HG03025 (cell line): ENCODE measurements at regions not wholly inside any gene's neighbourhood (a gene's known extent, or its start where the extent isn't known, plus 50 kb on each side); places are given as distances from the start of the nearest gene placed in this dataset.

ENCODE experiments used
- ATAC-seq: cut with Tn5 transposase; IDR thresholded peaks from one replicate; pipeline ENCODE4 v1.9.1; 2021; ENCODE audit warnings: mild to moderate bottlenecking, moderate library complexity; ENCODE audit not compliant: unreplicated experiment, low FRiP score

DNA sequence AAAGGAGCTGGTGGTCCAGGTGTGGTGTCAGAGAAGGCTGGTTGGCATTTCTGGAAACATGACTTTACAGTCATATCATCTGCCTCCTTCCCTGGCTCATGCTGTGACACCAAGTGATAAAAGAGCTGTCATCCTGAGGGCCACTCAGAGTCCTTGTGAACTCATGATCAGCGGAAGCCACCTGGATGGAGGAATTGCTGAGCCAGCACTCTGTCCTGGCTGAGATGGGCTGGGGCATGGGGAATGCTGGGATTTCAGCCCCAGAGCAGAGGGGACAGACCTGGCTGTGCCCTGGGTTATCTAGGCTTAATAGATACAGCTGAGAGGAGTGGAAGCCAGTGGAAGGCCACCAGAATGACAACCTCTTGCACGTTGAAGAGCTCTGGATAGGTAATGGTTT, 214.3 kb downstream of the DHX35 start:
- ATAC-seq, result no peak

DNA sequence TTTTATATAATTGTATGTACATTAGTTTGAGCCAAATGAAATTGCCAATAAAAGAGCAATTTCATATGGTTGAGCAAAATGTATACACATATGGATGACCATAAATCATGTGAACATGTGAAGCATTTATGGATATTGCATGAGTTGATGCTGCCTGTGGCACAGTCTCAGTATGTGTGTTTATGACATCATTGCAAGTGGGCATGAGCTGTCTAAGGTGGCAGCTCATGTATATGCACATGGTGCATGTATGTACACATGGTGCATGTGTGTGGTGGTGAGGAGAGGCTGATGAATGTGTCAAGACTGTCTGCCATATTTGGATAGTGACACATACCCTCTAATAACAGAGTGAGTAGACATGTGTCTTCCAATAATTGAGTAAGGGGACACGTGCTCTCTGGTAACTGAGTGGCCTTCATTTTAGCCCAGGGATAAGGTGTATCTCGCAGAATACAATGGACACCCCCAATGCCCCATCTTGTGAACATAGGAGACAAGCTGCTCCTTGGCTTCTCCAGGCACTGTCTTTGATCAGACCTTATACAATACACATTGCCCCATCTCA, 208.8 kb downstream of the DHX35 start:
- ATAC-seq, result no peak

DNA sequence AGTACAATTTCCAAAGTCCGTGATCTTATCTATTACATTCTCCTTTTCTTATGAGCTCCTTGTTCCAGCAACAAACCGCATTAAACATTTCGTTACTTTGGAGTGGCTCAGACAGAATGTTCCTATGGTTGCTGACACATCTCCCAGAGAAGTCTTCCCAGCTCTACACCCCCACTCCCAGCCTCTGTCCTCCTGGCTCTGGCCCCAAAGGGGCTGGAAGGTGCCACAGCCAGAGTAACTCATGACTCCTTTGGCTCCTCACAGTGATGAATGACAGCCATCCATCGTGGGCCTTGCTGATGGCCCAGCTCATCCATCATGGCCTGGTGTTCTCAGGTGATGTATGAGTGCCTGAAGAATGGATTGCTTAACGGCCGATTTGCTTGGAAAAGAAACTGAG, 203.0 kb downstream of the DHX35 start:
- ATAC-seq, result no peak

DNA sequence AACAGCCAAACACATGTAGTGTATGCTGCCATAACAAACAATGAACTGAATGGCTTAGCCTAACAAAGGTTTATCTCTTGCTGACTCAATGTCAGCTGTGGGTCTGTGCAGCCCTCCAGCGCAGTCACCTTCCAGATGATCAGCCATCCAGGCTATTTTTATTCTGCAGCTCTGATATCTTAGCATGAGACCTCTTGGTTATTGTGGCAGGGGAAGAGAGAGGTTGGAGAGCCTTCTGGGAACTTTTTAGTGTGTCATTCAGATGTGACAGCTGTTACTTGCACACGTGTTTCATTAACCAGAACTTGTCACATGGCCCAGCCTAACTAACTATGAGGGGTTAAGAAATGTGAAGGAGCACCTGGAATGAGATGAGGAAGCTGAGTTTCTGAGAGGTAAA, 202.5 kb downstream of the DHX35 start:
- ATAC-seq, result no peak

DNA sequence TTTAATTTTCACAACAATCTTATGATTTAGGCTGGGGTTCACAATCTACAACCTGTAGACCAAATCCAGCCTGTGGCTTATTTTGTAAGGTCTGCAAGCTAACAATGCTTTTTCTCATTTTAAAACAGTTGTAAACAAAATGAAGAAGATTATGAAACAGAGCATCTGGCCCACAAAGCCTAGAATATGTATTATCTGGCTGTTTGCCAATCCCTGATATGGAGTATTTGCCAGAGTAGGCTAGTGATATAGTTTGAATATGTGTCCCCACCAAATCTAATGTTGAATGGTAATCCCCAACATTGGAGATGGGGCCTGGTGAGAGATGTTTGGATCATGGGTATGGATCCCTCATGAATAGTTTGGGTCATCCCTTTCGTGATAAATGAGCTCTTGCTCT, 201.8 kb downstream of the DHX35 start:
- ATAC-seq, result no peak

DNA sequence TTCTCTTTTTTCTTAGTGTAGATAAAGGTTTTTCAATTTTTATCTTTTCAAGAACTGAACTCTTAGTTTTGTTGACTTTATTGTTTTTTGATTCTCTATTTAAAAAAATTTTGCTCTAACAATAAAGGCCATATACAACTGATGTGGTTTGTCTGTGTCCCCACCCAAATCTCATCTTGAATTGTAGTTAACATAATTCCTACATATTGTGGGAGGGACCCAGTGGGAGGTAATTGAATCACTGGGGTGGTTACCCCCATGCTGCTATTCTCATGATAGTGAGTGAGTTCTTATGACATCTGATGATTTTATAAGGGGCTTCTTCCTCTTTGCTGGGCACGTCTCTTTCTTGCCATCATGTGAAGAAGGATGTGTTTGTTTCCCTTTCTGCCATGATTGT, 199.8 kb downstream of the DHX35 start:
- no peak for ATAC-seq

DNA sequence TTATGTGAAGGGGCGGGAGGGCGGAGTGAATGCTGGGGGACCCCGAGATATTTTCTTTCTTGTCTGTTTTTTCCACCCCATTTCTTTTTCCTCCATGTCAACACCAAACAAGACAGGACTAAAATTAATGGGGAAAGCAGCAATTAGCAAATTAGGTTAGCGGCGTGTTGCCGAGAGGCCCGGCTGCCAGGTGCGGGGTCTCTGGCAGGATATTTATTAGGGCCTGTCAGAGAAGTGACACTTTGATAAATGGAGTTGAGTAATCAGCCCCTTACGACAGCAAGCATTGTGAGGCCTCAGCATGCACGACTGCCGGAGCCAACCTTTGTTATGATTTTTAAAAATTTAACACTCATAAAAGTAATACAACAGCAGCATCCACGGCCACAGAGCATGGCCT, 193.8 kb downstream of the DHX35 start:
- ATAC-seq, result no peak

DNA sequence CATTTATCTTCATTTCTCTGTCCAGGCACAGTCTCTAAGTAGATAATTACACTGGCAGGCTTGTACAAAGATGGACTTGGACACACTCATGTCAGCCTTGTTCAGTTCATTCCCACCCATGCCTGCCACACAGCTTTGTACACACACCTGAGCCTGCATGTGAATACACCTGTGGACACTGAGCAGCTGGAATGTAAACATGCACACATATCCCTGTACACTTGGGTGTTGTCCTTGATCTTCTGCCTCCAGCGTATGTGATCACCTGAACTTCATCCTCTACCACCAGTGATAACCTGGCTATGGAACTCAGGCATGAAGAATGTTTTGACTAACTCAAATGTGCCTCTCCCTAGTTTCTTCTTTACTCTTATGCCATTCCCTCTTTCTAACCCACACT, 190.6 kb downstream of the DHX35 start:
- ATAC-seq, result no peak

DNA sequence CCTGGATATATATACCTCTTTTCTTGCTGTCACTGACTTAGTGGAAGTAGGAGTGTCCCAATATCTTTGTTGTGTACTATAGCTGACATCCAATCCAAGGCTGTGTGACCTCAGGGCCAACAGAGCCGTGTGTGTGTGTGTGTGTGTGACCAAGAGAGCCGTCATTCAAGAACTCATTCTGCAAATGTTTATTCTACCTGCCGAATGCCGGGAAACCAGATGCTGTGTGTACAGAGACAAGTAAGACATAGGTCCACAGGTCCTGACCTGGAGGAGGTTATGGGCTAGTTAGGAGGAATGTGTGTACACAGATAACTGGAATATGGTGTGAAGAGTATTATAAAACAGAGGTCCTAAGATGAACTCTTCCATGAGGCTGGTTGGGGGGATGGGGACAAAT, 190.0 kb downstream of the DHX35 start:
- ATAC-seq, result no peak

DNA sequence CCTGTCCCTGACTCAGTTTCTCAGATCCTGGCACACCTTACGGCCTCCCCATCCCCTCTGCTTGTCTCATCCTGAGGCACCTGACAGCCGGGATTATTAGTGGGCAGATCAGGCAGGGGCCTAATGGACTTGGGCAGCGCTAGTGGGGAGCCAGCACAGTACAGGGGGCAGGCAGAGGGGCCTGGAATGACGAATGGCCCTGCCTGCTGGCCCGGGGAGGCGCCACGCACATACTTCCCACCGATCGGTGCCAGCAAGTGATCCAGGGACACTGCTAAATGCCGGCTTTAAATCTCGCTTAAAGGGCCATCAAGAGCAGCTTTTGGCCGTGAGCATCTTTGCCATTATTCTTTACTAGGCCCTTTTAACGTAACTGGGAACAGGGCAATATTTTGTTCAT, 188.4 kb downstream of the DHX35 start:
- no peak for ATAC-seq

DNA sequence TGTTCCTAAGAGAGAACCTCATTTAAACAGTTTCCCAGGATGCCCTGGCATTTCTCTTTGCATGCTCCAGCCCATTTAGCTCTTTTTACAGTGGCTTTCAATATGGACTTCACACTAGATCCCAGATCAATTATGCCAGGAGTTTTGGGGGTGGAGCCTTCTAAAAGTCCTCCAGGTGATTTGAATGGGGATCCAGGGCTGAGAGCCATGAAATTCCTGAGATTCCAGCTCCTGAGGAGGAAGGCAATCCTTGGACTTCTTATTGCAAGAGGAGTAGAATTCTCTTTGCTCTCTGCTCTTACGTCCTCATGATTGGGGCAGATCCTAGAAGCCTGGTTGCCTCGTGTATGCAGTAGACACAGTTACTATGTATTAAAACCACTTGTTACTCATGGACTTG, 184.2 kb downstream of the DHX35 start:
- ATAC-seq, result no peak

DNA sequence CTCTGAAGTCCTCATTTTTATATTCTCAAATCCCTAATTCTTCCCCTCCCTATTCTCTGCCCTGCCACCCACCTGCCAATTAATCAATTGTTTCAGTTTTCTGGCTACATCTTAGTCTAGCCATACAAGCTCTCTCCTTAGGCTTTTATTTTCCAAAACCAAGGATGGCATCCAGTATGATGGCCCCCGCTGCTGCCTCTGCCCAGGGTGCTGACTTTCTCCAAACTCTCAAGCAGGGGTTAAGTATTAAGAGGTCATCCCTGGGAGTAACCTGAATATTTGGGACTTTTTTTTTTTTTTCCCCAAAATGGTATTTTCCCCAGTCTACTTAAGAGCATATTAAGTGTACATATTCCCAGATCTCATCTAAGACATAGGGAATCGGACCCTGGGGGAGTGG, 183.8 kb downstream of the DHX35 start:
- no peak for ATAC-seq

DNA sequence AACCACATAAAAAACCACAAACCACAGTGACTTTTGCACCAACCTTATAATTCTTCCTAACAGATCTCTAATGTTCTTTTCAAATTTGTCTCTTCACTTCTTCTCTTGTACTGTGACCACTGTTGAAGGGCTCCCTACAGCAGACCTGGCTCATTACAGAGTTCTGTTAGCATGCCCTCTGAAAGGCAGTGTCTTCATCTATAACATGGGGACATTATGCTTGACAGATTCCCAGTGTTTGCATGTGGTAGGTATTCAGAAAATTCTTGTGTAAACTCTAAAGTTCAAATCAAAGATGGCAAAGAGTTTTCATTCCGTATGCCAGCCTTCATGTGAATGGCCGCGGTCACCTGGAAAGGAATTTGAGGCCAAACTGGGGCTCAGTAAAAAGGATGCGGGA, 182.6 kb downstream of the DHX35 start:
- no peak for ATAC-seq

DNA sequence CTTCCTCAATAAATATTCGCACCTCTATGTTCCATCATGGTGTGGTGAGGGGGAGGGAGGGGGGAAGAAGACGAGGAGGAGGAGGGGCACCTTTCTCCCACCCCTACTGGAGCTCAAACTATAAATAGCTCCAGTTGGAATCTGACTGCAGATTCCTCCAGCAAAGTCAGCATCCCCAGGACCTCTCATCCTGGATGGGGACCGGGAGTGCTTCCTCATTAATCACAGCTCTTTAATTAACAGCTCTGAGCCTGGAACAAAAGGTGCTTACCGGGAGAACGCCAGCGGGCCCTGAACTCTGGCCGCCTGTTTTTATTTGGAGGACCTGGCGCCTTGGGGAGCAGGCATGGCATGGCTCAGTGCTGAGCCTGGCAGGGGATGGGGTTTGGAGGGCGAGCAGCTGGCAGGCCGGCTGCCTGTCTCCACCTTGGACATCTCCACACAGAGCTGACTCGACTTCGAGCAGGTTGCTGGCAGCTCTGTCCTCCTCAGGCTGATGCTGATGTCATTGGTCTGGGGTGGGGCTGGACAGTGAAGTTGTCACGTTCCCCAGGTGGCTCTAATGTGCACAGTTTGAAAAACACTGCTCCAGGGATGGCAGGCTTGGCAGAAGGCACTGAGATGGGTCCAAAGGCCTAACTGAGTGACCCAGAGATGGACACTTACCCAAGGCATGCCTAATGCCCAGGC, 180.4 kb downstream of the DHX35 start:
- ATAC-seq, result no peak

DNA sequence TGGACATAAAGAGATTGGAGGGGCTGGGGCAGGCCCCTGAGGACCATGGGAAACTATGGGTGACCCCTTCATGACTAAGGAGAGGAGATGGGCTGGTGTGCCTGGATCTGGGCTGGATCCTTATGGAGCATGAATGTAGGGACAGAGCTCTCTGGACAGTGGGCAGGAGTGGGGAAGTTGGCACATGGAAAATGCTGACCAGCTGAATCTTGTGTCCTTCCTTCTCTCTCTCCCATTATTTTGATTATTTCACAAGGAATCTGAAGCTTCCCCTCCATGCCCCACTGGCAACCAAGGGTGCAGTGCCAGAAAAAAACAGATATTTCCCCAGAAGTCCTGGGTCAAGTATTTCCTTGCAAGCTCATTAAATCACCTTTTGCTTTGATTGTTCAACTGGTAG, 175.2 kb downstream of the DHX35 start:
- no peak for ATAC-seq

DNA sequence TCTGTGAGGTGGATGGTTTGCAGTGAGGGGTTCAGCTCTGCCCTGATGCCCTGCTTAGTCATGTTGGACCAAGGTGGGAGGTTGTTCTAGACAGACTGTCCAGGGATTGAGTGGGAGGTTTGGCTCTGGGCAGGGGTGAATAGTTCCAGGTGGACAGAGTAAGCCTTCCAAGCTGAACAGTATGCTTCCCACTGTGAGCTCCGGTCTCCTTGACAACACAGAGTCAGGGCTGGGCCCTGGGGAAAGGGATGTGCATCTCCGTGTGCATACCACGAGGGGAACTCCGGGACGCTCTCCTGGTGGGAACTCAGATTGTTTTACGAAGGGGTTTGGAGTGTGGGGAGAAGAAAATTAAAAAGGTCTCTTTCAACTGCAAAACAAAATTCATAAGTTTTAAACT, 174.7 kb downstream of the DHX35 start:
- ATAC-seq, result no peak

DNA sequence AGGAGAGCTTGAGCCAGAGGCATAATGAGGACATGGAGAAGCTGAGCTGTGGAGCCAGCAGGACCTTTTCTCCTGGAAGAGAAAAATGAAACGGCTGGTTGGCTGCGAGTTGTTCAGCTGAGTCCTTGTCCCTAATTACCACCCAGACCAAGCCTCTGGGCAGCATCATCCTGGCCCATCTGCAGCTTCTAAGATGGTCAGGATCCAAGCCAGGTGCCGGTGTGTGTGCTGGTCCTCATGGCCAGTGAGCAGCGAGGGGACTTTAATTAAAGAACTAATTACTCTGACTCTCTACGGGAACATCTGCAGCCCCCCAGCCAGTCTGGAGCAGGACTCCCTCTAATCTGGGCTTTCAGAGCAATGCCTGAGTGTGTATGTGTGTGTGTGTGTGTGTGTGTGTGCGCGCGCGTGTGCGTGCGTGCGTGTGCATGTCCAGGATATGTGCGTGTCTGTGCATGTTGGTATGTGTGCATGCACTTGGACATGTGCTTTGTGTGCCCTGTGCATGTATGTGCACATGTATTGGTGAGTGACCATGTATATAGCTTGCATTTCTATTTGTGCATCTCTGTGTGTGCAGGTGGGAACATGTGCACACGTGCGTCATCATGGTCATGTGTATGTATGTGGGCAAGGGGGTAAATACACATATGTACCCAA, 173.9 kb downstream of the DHX35 start:
- ATAC-seq, result no peak

DNA sequence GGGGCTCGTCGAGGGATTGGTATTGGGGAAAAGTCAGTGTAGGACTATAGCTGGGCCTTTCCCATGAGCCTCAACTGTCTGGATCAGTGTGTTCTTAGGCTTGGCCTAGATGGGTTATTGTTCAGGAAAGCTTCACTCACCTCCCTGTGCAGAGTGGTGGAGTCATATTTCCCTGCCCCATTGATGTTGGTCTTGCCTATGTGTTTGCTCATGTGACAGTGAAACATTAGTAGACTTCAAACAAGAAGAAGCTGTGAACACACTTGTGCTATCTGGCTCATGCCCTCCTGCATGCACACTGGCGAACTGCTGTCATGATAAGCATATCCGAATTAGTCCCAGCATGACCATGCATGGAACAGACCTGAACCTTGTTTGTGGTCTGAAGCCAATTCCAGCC, 171.1 kb downstream of the DHX35 start:
- ATAC-seq, result no peak

DNA sequence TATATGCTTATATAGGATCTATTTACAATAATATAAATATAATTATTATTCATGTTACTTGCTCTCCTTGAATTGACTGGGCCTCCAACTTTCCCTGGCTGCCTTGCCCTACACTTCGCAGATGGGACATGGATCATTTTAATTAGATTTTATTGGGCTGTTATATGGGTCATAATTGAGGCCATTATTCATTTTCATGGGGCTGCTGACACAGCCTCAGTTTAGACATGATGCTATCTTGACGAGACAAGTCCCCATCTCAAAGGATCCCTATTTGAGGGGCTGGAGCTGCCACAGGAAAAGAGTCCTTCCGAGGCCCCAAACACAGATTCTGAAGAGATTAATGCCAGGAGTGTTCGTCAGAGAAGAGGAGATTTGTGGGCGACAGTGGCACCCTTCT, 170.4 kb downstream of the DHX35 start:
- no peak for ATAC-seq

DNA sequence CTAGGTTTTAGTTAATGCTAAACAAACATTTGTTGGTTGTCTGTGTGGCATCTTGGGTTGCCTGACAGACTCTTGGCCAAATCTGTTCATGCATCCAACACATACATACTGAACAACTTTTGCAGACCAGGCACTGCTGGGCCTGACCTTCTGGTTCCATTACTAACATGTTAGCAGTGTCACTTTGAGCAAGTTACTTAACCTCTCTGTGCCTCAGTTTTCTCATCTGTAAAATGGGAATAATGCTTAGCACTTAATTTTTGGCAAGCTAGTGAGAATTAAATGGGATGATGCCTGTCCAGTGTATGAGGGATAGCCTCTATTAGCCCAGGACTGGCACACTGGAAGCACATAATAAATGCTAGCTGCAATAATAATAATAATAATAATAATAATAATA, 169.9 kb downstream of the DHX35 start:
- ATAC-seq, result no peak

DNA sequence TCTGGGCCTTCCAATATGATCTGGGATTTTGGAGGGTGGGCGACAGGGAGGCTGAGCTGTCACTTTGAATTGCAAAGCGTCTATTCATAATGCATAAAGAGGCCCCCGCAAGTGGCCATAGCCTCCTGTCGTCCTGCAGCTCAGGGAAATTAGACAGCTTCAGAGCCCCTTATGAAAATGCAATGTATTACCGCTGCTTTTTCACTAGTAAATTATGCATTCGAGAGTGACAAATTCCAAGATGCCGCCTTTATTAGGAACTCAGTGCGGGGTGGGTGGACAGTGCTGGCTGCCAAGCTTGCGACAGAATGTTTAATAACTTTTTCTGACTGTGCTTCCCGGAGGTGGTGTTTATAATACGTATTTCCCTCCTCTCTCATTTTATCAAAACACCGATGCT, 168.5 kb downstream of the DHX35 start:
- no peak for ATAC-seq

DNA sequence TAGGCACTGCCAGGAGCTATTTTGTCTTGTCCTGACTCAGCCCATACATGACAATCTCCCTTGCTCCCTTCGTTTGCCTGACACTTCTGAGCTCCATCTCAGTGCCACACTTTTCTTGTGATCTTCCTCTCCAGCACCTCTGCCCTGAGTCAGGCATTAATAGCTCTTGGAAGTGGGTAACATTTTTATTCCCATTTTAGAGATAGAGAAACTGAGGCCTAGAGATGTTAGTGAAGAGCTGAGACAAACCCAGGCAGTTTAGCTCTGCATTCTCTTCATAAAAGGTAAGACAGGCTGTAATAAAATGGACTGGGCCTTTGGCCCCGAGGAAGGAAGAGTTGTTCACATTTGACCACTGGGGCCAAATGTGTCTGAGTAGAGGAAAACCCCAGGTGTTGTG, 167.4 kb downstream of the DHX35 start:
- no peak for ATAC-seq
